ENCODE measurements at regions not wholly inside any gene's neighbourhood (a gene's known extent, or its start where the extent isn't known, plus 50 kb on each side); places are given as distances from the start of the nearest gene placed in this dataset.

GRCh38 chr9:106626936-106627335 is 236.0 kb upstream of the ZNF462 start:
- Histone ChIP-seq H3K18ac (ENCODE audit: extremely low read depth, low read length) (no peak overlapping the region), H3K4me1 (replicated peaks in 1 of 4; ENCODE audit: control insufficient read depth in 3 of 4, insufficient read depth in 4 of 4, low read length in 3 of 4) (peaks cover 1 to 4% (median 3%) of the 10 kb centered on the region in 4 experiments; a peak in 6 of 7 replicates), H3K4me3 (ENCODE audit: extremely low read depth in 1 of 4, insufficient read depth in 2 of 4, low read depth in 3 of 4, low read length in 4 of 4) (no peak overlapping the region), H3K9me3 (ENCODE audit: insufficient read depth in 2 of 2, low read depth in 1 of 2, low read length in 1 of 2) (no peaks in the 10 kb centered on the region), H2BK5ac (ENCODE audit: low read depth, low read length) (no peak overlapping the region), H2BK15ac (ENCODE audit: low read length) (no peak overlapping the region), H4K91ac (replicated peaks; ENCODE audit: insufficient read length, low read length) (no peak overlapping the region), H3K36me3 (ENCODE audit: control insufficient read depth in 2 of 4, insufficient read depth in 4 of 4, low read length in 3 of 4) (no peaks in the 10 kb centered on the region), H3K4ac (replicated peaks; ENCODE audit: insufficient read length, low read depth, low read length) (no peak overlapping the region), H3K79me1 (ENCODE audit: low read depth, low read length) (no peaks in the 10 kb centered on the region), H2BK120ac (replicated peaks; ENCODE audit: low read depth, low read length) (no peak overlapping the region), H3K4me2 (ENCODE audit: insufficient read depth in 1 of 2, low read depth in 2 of 2, low read length in 2 of 2) (no peak overlapping the region), H3K27me3 (replicated peaks in 1 of 4; ENCODE audit: control insufficient read depth in 3 of 4, extremely low read depth in 1 of 4, insufficient read depth in 3 of 4, low read length in 3 of 4) (no peaks in the 10 kb centered on the region), H3K9ac (replicated peaks in 1 of 4; ENCODE audit: extremely low read depth in 1 of 4, low read depth in 3 of 4, low read length in 3 of 4) (peak overlapping the region in 1 of 4 experiments; percentile 1; a peak in 1 of 7 replicates), H2BK12ac (ENCODE audit: low read depth, low read length) (no peak overlapping the region), H2BK20ac (ENCODE audit: low read length) (no peak overlapping the region; the same call in 1 of the 2 replicates), H3K27ac (ENCODE audit: low read depth, low read length) (no peak overlapping the region), H3K79me2 (ENCODE audit: control insufficient read depth in 1 of 2, insufficient read depth in 2 of 2, low read length in 2 of 2) (no peaks in the 10 kb centered on the region), H4K5ac (ENCODE audit: insufficient read length, low read depth, low read length) (no peak overlapping the region), H3K14ac (ENCODE audit: insufficient read length) (no peak overlapping the region), H3K56ac (replicated peaks; ENCODE audit: insufficient read length, low read depth, low read length) (no peak overlapping the region), H3K23me2 (ENCODE audit: low read depth, low read length) (no peaks in the 10 kb centered on the region; the same call in 1 of the 2 replicates), H4K8ac (ENCODE audit: extremely low read depth, insufficient read depth, low read length) (no peak overlapping the region), H4K20me1 (replicated peaks in 1 of 2; ENCODE audit: control insufficient read depth in 1 of 2, insufficient read depth in 2 of 2, low read length in 2 of 2) (no peaks in the 10 kb centered on the region), H3K23ac (ENCODE audit: insufficient read length) (no peak overlapping the region), H2AFZ (ENCODE audit: low read length) (peak overlapping the region; percentile 61), H2AK5ac (ENCODE audit: low read depth, low read length) (no peak overlapping the region)
- FAIRE-seq, result no peak
- POLR2A ChIA-PET (ENCODE audit: partially characterized antibody), result no interaction called here
- WGBS, 2 experiments (ENCODE audit: extremely low coverage in 1 of 2, insufficient coverage in 1 of 2, insufficient read length in 1 of 2, insufficient replicate concordance in 2 of 2, low coverage in 1 of 2, low lambda C conversion rate in 2 of 2, missing lambda C conversion rate in 1 of 2), result 84% methylated on average over 6 of the region's 6 CpGs; no CpG with 5 or more reads in 1 of the 2 experiments
- TF ChIP-seq POU5F1 (IDR thresholded peaks at IDR 0.05; ENCODE audit: low read depth, low read length), result no peak
- TF ChIP-seq BACH1 (IDR thresholded peaks at IDR 0.05; ENCODE audit: low read length), result no peak
- no peak for TF ChIP-seq POLR2A (IDR thresholded peaks at IDR 0.05; ENCODE audit: control extremely low read depth in 1 of 2, low read depth in 2 of 2, low read length in 2 of 2)
- TF ChIP-seq MAFK (IDR thresholded peaks at IDR 0.05; ENCODE audit: low read depth, low read length), result no peak
- no peak for TF ChIP-seq POLR2AphosphoS5 (IDR thresholded peaks at IDR 0.05; ENCODE audit: low read depth, low read length)
- no peak for TF ChIP-seq RBBP5 (IDR thresholded peaks at IDR 0.05; ENCODE audit: borderline replicate concordance, low read depth, low read length)
- no peak for TF ChIP-seq CBX8 (IDR thresholded peaks at IDR 0.05; ENCODE audit: borderline replicate concordance, low read depth, low read length)
- no peak for TF ChIP-seq TBP (IDR thresholded peaks at IDR 0.05; ENCODE audit: low read depth, low read length)
- no peak for DNase-seq (ENCODE audit: low read depth in 1 of 2, low spot score in 2 of 2)
- CTCF ChIA-PET (ENCODE audit: partially characterized antibody), result no interaction called here

All from H1 (cell line).